A673 (cell line): ENCODE measurements at regions not wholly inside any gene's neighbourhood (a gene's known extent, or its start where the extent isn't known, plus 50 kb on each side); places are given as distances from the start of the nearest gene placed in this dataset.

Source experiments
- EZH2 ChIP-seq: fragments of 200-600 bp; sonication (generic); IDR thresholded peaks from 2 replicates; pipeline ENCODE4 v1.6.1; 2017; ENCODE audit warnings: borderline replicate concordance, low read depth, mild to moderate bottlenecking, mixed read lengths, antibody characterized with exemption, low read length; ENCODE audit not compliant: poor library complexity, severe bottlenecking
- TF ChIP-seq, protein P1 (sequence below): fragments of 300-800, 200-600 bp; sonication (generic); conservative IDR thresholded peaks from 2 replicates; pipeline ENCODE4 v1.5.1; 2017; ENCODE audit warnings: low read depth, mild to moderate bottlenecking, antibody characterized with exemption, low read length, moderate library complexity, mixed read lengths

DNA sequence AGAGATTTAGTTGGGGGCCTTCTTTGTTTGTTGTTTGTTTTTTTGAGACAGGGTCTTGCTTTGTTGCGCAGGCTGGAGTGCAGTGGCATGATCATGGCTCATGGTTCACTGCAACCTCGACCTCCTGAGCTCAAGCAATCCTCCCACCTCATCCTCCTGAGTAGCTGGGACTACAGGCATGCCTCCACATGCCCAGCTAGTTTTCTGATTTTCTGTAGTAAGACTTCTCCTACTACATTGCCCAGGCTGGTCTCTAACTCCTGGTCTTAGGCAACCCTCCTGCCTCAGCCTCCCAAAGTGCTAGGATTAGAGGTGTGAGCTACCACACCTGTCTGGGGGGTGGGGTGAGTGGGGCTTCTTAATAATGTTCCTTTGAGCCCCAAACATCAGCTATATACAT is 148.3 kb upstream of the ADAMTS9 start:
- TF ChIP-seq EZH2: no peak
- TF ChIP-seq, protein P1, sequence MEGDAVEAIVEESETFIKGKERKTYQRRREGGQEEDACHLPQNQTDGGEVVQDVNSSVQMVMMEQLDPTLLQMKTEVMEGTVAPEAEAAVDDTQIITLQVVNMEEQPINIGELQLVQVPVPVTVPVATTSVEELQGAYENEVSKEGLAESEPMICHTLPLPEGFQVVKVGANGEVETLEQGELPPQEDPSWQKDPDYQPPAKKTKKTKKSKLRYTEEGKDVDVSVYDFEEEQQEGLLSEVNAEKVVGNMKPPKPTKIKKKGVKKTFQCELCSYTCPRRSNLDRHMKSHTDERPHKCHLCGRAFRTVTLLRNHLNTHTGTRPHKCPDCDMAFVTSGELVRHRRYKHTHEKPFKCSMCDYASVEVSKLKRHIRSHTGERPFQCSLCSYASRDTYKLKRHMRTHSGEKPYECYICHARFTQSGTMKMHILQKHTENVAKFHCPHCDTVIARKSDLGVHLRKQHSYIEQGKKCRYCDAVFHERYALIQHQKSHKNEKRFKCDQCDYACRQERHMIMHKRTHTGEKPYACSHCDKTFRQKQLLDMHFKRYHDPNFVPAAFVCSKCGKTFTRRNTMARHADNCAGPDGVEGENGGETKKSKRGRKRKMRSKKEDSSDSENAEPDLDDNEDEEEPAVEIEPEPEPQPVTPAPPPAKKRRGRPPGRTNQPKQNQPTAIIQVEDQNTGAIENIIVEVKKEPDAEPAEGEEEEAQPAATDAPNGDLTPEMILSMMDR: no peak
